Forelimb muscle (tissue), 1 donor: ENCODE measurements at regions not wholly inside any gene's neighbourhood (a gene's known extent, or its start where the extent isn't known, plus 50 kb on each side); places are given as distances from the start of the nearest gene placed in this dataset.

Source experiments
- DNase-seq: peaks from one replicate; pipeline ENCODE4 v3.0.0-alpha.2; 2013; ENCODE audit warnings: low read depth

- no peak for DNase-seq
These were observed 185.1 kb downstream of the PLPP3 start for GRCh38 chr1:56394298-56394697.

- no peak for DNase-seq
These were observed 188.2 kb downstream of the PLPP3 start for GRCh38 chr1:56390934-56391731.

GRCh38 chr1:56390232-56390867 is 189.0 kb downstream of the PLPP3 start:
- DNase-seq, result no peak

- no peak for DNase-seq
These were observed 189.6 kb downstream of the PLPP3 start for GRCh38 chr1:56389813-56390212.

GRCh38 chr1:56387071-56387740 is 192.2 kb downstream of the PLPP3 start:
- DNase-seq, result no peak

- DNase-seq, result no peak
These were observed 194.0 kb downstream of the PLPP3 start for GRCh38 chr1:56385314-56385713.

GRCh38 chr1:56382929-56383328 is 196.4 kb downstream of the PLPP3 start:
- no peak for DNase-seq

- DNase-seq, result no peak
These were observed 198.8 kb downstream of the PLPP3 start for GRCh38 chr1:56380531-56380930.

GRCh38 chr1:56378341-56379070 is 200.9 kb downstream of the PLPP3 start:
- DNase-seq, result no peak

GRCh38 chr1:56377431-56377830 is 201.9 kb downstream of the PLPP3 start:
- DNase-seq, result peak; percentile 67

GRCh38 chr1:56376188-56376984 is 203.0 kb downstream of the PLPP3 start:
- DNase-seq, result no peak

- DNase-seq, result no peak
These were observed 204.0 kb downstream of the PLPP3 start for GRCh38 chr1:56375326-56375804.

GRCh38 chr1:56374026-56374974 is 205.1 kb downstream of the PLPP3 start:
- DNase-seq, result peak; percentile 64

GRCh38 chr1:56370513-56370912 is 208.8 kb downstream of the PLPP3 start:
- no peak for DNase-seq

- no peak for DNase-seq
These were observed 216.2 kb downstream of the PLPP3 start for GRCh38 chr1:56363007-56363770.

- no peak for DNase-seq
These were observed 219.3 kb downstream of the PLPP3 start for GRCh38 chr1:56360021-56360420.

- DNase-seq, result no peak
These were observed 220.3 kb downstream of the PLPP3 start for GRCh38 chr1:56359056-56359455.

GRCh38 chr1:56357927-56358690 is 221.3 kb downstream of the PLPP3 start:
- DNase-seq, result no peak
